SW 1271 (cell line): ENCODE measurements at regions not wholly inside any gene's neighbourhood (a gene's known extent, or its start where the extent isn't known, plus 50 kb on each side); places are given as distances from the start of the nearest gene placed in this dataset.
"Not testable (repeated sequence)": the region's sequence is repeated elsewhere in the genome, so short reads cannot be mapped to it uniquely, and the experiment has no call there.

ENCODE experiments used
- DNase-seq, 2 experiments: peaks; one replicate each; lab custom pipeline; 2025; lab: John Stamatoyannopoulos, UW

DNA sequence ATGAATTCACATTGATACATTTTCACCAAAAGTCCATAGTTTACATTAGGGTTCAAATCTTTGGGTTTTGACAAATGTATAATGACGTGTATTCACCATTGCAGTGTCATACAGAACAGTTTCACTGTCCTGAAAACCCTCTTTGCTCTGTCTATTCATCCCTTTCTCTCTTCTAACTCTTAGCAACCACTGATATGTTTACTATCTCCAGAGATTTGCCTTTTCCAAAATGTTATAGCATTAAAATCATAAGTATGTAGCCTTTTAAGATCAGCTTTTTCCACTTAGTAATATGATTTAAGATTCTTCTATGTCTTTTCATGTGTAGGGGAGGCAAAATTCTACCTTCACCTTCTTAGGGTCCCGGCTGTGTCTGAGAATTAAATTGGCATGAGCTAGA is 203.8 kb downstream of the TPRG1 start:
- no peak for DNase-seq

DNA sequence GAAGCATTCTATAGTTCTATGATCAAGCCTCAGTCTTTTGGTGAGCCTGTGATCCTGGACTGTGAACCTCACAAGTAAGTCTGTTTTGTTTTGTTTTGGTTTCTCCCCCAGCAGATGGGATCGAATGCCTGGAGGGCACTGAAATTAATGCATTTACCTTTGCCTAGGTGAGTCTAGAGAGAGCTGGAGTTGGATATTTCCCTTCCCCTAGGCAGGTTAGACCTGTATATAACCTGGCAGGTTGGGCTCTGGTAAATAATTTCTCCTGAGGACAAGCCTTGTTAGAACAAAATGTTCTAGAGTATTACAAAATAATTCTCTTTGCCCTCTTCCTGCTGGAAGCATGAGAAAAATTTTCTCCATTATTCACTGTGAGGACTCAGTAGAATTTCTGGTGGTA is 211.9 kb downstream of the TPRG1 start:
- no peak for DNase-seq

DNA sequence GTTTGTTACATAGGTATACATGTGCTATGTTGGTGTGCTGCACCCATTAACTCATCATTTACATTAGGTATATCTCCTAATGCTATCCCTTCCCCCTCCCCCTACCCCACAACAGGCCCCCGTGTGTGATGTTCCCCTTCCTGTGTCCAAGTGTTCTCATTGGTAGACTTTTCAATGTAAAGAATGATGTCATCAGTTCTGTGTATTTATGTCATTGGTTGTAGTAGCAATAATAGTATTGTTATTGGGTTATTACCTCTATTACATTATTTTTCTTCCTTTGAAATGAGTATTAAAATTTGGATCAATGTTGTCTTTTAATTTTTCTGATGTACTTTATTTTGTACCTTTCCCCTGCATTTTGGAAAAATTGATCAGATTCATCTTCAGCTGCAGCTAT is 214.1 kb downstream of the TPRG1 start:
- not testable (repeated sequence) for DNase-seq

DNA sequence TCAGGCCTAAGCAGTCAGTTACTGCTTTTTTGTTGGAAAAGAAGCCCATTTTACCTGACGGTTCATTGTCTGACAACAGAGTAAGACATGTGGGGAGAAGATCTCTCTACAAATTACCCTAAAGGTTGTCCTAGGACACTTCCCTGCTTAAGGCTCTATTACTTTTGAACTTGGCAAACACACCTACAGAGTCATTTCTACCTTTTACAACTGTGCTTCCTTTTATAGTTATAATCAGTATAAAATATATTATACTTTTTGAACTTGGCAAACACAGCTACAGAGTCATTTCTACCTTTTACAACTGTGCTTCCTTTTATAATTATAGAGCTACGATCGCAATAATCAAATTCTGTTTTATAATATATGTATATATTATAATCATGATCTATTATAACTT is 215.0 kb downstream of the TPRG1 start:
- no peak for DNase-seq

DNA sequence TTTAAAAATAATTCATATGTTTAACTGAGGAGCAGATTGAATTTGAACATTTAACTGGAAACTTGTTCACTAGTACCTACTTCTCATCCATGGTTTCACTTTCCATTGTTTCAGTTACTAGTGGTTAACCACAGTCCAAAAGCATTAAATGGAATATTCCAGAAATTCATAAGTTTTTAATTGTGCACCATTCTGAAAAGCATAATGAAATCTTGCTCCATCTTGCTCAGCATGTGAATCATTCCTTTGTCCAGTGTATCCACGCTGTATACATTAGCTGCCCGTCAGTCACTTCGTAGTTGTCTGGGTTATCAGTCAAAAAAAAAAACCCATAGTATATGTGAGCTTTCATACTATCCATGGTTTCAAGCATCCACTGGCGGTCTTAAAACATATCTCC is 217.6 kb downstream of the TPRG1 start:
- no peak for DNase-seq

DNA sequence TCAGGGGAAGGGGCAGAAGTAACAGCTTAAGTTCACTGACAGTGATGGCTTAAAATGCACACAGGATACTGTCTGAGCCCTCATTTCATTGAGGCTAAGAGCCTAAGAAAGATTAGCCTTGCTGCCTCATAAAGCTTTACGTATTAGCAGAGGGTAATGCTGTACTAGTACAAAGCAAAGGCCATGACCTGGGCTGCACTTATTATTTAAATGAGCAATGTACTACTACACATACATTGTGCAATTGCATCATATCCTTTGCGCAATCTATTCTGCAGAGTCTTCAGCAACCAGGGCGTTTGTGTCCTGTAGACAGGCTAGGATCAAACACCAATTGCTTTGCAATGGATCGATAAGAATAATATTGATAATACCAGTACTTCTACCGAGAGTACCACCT is 221.8 kb downstream of the TPRG1 start:
- no peak for DNase-seq

DNA sequence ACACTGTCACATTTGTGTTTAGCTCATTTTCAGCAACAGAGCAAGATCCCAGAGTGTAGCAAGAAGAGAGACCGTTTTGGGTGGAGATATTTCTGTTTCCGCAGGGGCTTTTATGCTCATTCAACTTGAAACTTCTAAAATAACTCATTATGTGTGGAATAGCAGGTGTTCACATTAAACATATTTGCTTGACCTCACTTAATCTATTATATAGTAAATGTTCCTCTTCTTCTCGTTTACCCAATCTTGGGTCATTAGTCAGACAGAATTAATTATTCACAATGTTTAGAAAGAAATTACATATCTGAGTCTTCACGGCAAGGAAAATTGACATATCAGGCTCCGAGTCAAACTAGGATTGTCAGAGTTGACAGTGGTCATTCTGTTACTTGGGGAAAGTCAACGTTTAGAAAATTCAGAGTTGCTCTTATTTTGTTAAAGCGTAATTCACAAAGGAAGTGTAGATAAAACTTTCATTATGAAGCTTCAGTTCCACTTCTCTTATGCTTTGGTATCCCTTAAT is 222.9 kb downstream of the TPRG1 start:
- no peak for DNase-seq

DNA sequence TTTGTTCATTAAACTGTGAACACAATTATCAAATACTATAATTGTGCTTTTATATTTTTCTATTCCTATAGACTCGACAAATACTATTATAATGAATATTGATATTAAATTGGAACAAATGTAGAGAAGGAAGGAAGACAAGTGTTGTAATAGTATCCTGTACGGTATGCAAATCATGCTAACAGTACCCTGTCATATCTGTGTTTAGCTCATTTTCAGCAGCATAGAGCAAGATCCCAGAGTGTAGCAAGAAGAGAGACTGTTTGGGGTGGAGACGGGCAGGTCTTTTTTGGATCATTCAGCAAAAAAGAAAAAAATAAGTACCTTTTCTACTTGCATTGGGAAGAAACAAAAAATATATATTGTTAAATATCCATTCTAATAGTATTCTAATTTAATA is 224.1 kb downstream of the TPRG1 start:
- no peak for DNase-seq

DNA sequence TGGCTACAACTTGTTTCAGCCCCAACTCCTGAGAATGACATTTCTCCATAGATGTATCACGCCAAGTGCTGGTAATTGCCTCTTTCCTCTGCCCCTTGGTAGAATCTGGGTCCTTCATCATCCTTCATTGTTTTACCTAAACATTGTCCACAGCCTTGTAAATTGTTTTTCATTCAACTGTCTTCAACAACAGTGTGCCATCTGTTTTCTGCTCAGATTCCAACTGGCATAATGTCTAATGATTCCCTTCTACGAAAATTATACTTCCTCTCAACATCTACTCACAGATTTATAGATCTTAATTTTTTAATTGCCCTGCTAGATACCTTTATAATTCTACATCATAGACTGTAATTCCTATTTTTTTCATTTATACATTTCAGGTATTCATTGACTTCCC is 226.9 kb downstream of the TPRG1 start:
- no peak for DNase-seq

DNA sequence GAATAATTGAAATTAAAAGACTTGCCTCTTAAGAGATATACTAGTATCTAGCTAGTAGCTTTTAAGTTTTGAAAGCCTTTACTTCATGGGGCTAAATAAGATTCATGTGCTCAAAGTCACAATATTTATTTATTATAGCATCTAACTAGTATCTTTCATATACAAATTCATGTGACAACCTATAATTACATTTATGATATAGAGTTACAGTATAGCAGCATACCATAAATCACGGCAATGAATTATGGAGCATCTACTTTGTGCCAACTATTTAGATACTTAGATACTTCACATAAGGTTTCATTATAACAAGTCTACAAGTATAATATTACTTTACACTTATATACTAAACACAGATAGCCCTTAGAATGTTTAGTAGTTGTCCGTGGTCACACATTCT is 229.4 kb downstream of the TPRG1 start:
- DNase-seq = no peak

DNA sequence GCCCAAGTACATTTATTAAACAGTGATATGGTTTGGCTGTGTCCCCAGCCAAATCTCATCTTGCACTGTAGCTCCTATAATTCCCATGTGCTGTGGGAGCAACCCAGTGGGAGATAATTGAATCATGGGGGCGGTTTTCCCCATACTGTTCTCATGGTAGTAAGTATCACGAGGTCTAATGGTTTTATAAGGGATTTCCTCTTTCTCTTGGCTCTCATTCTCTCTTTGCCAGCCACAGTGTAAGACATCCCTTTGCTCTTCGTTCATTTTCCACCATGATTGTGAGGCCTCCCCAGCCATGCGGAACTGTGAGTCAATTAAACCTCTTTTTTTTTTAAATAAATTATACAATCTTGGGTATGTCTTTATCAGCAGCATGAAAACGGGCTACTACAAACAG is 228.0 kb upstream of the TP63 start:
- DNase-seq = no peak

DNA sequence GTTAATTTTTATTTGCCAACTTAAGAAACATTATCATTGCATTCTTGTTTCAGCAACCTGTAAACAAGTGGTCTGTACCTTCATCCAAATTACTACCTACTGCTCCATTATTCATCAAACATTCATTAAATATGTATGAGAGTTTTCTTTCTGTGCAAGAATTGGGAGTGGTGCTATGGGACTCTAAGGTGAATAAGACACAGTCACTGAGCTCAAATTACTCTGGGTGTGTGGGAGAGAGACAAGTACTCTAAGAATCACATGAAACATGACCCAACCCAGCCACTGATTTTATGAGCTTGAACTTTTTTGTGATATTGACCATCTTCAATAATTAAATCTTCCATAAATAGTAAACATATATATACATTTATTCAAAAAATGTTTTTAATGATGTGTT is 227.2 kb upstream of the TP63 start:
- DNase-seq = no peak

DNA sequence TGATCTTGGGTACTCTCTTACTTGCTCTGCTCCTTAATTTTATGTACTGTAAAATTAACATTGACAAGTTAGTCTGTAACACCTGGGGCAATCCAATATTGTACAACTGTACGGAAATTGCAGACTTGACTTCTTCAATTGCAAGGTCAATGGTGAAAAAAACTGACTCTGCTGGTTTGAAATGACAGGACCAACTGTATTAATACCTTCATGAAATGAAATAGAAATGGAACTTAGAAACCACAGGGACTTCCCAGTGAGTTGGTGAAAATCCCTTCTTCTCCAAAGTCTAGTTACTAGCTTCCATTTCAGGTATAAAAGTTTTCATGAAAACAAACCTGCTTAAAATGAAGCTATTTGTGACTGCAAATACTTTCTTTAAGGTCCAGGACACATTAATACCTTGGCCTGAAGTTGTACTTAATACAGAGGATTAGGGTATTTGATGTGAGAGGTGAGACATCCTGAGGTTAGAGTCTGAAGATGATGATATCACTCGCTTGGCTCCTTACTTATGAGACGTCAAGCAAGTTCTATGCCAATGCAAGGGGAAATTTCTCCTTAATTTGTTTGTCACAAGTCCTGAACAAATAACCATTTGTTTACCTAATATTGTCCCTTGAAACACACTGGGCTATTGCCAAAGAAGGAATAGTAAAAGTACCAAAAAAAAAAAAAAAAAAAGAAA is 226.2 kb upstream of the TP63 start:
- DNase-seq = no peak

DNA sequence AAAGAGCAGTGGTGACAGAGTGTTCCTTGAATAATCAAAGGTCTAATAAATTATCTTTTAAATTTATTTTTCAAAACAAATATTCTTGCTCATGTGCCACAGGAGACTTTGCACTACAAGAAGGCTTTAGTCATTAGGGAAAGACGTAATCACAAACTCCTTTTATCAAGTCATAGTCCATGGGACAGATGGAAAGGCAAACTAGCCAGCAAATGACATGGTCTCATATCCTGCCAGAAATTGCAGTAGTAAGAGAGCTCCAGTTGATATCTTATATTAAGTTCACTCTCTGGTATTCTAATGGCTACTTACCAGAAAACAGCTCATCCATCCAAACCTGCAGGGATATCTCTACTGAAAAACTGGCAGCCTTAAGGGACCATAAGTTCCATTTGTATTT is 225.0 kb upstream of the TP63 start:
- no peak for DNase-seq

DNA sequence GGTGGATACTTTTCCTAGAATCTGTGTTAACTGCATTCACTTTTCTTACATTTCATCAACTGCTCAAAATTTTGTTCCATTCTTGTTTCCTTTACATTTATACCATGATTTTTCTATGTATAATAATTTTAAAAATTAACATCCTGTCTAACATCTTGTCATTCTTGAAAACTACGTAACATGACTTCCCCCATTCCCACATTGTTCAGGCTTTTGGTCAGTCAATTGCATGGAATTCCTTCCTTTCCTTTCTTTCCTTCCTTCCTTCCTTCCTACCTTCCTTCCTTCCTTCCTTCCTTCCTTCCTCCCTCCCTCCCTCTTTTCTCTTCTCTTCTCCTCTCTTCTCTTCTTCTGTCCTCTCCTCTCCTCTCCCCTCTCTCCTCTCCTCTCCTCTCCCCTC is 220.7 kb upstream of the TP63 start:
- DNase-seq = no peak

DNA sequence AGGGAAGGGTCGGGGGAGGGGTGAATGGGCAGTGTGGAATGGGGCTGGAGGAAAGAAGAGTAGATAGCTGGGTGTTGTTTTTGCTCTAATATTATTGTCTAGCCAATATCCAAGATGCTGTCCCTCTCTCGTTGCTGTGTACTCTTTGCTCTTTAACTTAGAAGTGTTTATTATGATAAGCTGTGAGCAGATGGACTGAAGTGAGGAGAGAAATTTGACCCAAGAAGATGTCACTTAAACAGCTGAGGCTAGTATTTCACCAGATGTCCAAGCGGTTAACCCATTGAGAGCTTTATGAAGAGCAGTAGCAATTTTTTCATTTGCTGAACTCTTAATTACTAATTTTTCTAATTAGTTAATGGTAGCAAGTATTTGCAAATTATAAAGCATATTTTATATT is 212.2 kb upstream of the TP63 start:
- DNase-seq = no peak

DNA sequence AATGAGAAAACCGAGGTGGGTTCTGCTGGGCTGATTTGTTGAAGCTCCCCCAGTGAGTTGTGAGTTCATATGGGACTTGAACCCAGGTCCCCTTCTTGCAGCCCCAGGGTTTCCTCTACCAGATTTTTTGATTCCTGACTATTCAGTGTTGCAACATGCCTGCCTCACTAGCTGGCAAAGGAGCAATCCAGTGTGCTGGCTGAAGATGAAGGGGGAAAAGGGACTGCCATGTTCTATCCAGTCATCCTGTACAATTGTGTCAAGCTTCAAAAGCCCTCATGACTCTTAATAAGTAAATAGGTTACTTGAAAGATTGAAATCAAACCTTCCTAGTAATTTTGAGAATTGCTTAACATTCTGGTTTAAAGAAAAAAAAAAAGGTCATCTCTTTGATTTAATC is 211.5 kb upstream of the TP63 start:
- no peak for DNase-seq

DNA sequence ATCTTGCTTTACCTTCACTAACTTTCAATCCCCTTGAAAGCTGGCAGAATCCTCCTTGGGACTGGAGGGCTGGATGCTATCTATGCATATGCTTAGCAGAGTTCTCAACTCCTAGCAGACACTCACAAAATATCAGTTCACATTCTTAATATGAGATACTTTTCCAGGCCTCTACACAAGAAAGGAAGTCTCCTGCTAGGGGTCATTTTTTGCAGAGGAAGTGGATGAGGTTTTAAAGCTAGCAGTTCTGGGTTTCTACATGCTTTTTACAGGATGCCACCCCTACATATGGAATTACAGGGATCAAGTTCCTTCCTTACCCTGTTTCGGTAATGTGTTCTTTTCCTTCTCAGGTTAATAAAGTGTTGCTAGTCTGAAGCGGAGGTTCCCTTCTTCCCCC is 206.3 kb upstream of the TP63 start:
- DNase-seq = no peak

DNA sequence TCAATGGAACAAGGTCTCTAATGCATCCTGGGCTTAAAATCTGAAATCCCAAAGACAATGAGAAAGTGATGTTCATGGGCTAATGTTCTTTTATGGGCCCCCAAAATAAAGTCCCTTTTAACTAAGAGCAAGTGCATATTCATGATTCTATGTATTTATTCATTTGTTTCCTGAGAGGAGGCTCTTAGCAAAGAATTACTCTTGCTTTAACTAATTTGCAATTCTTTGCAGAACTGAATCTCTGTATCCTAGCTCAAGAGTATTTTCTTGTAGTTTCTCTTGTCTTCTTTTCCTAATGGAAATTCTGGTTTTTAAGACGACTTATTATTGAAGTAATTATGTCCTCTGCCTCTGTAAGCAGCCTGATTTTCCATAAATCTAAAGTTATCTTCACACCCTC is 202.2 kb upstream of the TP63 start:
- no peak for DNase-seq

DNA sequence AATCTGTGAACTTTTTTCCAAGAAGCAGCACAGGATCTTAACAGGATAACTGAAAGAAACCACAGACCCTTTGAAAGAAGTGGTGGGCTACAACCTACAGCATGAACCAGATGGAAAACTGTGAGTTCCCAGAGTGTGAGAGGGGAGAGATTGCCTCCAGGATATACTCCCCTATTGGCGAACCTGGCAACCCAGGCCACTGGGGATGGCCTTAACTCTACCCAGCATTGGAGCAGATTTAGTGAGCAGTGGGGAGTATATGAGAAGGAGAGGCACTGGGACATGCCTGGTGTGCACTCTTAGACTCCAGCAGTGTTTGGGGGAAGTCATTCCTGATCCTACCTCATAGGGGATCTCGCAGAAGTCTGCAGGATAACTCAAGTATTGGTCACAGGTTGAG is 201.0 kb upstream of the TP63 start:
- no peak for DNase-seq

DNA sequence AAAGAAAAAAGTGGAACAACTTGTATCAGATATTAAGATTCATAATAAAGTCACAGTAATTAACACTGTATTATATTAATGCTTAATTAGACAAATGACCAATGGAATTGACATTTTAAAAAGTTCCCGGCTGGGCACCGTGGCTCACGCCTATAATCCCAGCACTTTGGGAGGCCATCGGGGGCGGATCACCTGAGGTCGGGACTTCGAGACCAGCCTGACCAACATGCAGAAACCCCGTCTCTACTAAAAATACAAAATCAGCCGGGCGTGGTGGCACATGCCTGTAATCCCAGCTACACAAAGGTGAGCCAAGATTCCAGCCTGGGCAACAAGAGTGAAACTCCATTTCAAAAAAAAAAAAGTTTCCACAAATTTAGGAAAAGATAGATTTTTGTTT is 188.9 kb upstream of the TP63 start:
- DNase-seq = not testable (repeated sequence)

DNA sequence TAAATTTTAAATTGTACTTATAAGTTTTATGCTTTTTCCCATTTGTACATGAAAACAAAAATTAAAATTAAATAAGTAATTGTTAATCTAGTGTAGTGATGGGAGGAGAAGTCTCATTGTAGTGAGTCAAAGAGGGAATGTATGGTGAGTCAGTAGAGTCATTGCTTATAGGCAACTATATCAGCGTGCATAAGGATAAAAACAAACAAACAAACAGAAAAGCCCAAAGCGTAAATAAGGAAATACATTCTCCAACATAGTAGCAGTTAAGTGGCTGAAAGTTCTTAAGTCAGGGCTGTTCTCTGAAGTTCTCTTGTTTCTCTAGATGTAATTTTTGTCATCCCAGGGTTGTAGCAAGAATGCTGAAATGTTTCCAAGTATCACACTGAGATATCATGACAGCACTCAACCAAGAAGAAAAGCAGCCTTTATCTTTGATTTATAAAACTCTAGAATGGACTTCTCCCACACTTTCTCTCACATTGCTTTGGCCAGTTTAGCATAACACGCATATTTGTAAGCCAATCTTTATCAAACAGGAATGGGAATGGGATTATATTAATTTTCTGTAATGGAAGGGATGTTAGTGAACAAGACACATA is 184.1 kb upstream of the TP63 start:
- DNase-seq = no peak

DNA sequence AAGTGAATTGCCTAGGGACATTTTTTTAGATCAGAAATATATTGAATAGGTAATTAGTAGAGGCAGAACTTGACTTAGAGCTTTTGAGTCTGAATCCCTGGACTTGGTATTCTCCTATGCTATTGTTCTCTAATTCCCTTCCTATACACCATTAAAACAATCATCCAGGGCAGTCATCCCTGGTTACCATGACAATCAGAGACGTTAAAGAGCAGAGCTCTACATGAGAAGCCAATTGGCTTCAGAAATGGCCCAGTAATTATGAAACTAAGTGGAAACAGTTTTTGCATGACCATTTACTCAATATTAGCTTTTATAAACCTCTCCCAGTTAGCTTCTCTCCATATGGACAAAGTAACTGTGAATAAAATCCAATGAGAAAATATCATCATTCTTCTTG is 182.1 kb upstream of the TP63 start:
- DNase-seq = no peak

DNA sequence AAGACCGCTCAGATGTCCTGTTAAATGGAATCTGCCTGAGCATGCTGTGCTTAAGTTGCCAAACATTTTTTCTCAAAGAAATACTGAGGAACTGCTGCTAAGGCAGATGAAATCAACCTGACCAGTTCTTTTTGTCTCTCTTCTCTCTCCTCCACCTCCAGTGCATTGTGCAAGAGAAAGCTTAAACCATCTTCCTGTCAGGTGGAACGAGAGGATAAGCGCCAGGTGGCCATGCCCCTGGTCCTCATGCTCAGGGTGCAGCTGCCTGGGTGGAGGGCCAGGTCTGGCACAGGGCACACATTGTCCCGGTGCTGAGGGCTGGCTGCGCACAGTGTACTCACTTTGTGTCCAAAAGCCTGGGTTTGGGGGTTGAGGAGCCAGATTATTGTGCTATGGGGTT is 176.2 kb upstream of the TP63 start:
- no peak for DNase-seq
